SK-N-SH (cell line): ENCODE measurements at regions not wholly inside any gene's neighbourhood (a gene's known extent, or its start where the extent isn't known, plus 50 kb on each side); places are given as distances from the start of the nearest gene placed in this dataset.

ENCODE experiments used
- CTCF ChIA-PET: fragments of 300-600, 350-600 bp; formaldehyde crosslinking; extraction: SDS; loops from one replicate; lab custom pipeline; 2021; lab: Yijun Ruan, JAX
- POLR2A ChIA-PET: fragments of 350-600 bp; sonication (Branson Sonifier 250); formaldehyde crosslinking; extraction: SDS; loops from one replicate; lab custom pipeline; 2020; ENCODE audit warnings: antibody characterized with exemption, inconsistent platforms; lab: Yijun Ruan, JAX
- DNase-seq: peaks from one replicate; pipeline ENCODE4 v3.0.0; 2012
- H2AFZ ChIP-seq: fragments of 200-600 bp; sonication (generic); 2 replicates; pipeline ENCODE4 v1.8.1; 2016; ENCODE audit warnings: antibody characterized with exemption, mild to moderate bottlenecking, low read depth
- H3F3A ChIP-seq: fragments of 200-600 bp; sonication (generic); replicated peaks from 2 replicates; pipeline ENCODE3; 2016; ENCODE audit warnings: antibody characterized with exemption, mild to moderate bottlenecking; ENCODE audit not compliant: insufficient read depth
- H3K27ac ChIP-seq, 2 experiments: fragments of 200-500 bp in 1 of 2; fragments of 200-600 bp in 1 of 2; sonication (Bioruptor generic) in 1 of 2; sonication (generic), shearing (Covaris generic) in 1 of 2; 2 replicates each; pipeline versions ENCODE4 v1.5.1 to v1.6.1; 2014 to 2016; ENCODE audit warnings: low read depth in 2 of 2, inconsistent platforms in 1 of 2, low read length in 1 of 2, mild to moderate bottlenecking in 1 of 2, mixed read lengths in 1 of 2
- H3K27me3 ChIP-seq: fragments of 200-600 bp; sonication (generic), shearing (Covaris generic); 2 replicates; pipeline ENCODE4 v1.6.1; 2016; ENCODE audit warnings: mixed run types; ENCODE audit not compliant: insufficient read depth
- H3K36me3 ChIP-seq, 2 experiments: fragments of 200-500 bp in 1 of 2; fragments of 200-600 bp in 1 of 2; sonication (Bioruptor generic) in 1 of 2; sonication (generic) in 1 of 2; replicated peaks in 1 of 2; 2 replicates each; pipeline versions ENCODE3 to v1.5.1; 2014 to 2016; ENCODE audit warnings: low read length in 1 of 2, mild to moderate bottlenecking in 1 of 2; ENCODE audit not compliant: insufficient read depth in 2 of 2, control insufficient read depth in 1 of 2
- H3K4me1 ChIP-seq, 2 experiments: fragments of 200-500 bp in 1 of 2; fragments of 200-600 bp in 1 of 2; sonication (Bioruptor generic) in 1 of 2; sonication (generic), shearing (Covaris generic) in 1 of 2; 2 replicates each; pipeline versions ENCODE4 v1.5.1 to v1.6.1; 2014 to 2016; ENCODE audit warnings: low read depth in 1 of 2, low read length in 1 of 2, mixed run types in 1 of 2; ENCODE audit not compliant: insufficient read depth in 2 of 2, control insufficient read depth in 1 of 2
- H3K4me2 ChIP-seq: fragments of 200-600 bp; sonication (generic), shearing (Covaris generic); 2 replicates; pipeline ENCODE4 v1.6.1; 2017; ENCODE audit warnings: mixed run types
- H3K4me3 ChIP-seq, 2 experiments: fragments of 200-500 bp in 1 of 2; fragments of 200-600 bp in 1 of 2; sonication (Bioruptor generic) in 1 of 2; sonication (generic), shearing (Covaris generic) in 1 of 2; 2 replicates each; pipeline versions ENCODE4 v1.5.1 to v1.8.1; 2014 to 2016; ENCODE audit warnings: low read depth in 2 of 2, inconsistent platforms in 1 of 2, low read length in 1 of 2, mild to moderate bottlenecking in 1 of 2, mixed read lengths in 1 of 2, moderate library complexity in 1 of 2
- H3K79me2 ChIP-seq: fragments of 200-600 bp; sonication (generic); 2 replicates; pipeline ENCODE4 v1.8.1; 2017; ENCODE audit warnings: mild to moderate bottlenecking; ENCODE audit not compliant: insufficient read depth
- H3K9ac ChIP-seq: fragments of 200-600 bp; sonication (generic); 2 replicates; pipeline ENCODE4 v1.6.1; 2017; ENCODE audit warnings: mixed run types
- H3K9me2 ChIP-seq: fragments of 200-600 bp; sonication (generic); 2 replicates; pipeline ENCODE4 v1.6.1; 2017; ENCODE audit warnings: mixed run types
- H3K9me3 ChIP-seq: fragments of 200-600 bp; sonication (generic); 2 replicates; pipeline ENCODE4 v1.6.1; 2017; ENCODE audit warnings: mixed run types, mild to moderate bottlenecking, moderate library complexity
- H4K20me1 ChIP-seq: fragments of 200-600 bp; sonication (generic); 2 replicates; pipeline ENCODE4 v1.6.1; 2017; ENCODE audit warnings: mild to moderate bottlenecking, mixed run types; ENCODE audit not compliant: insufficient read depth
- CHD2 ChIP-seq: fragments of 150-350 bp; IDR thresholded peaks from 2 replicates; pipeline ENCODE4 v1.6.1; 2018; ENCODE audit warnings: low read length; ENCODE audit not compliant: partially characterized antibody
- FOSL2 ChIP-seq: IDR thresholded peaks from 2 replicates; pipeline ENCODE4 v1.4.0; 2012; ENCODE audit warnings: low read depth, mild to moderate bottlenecking, moderate library complexity, borderline replicate concordance
- GATA2 ChIP-seq: sonication (generic); formaldehyde crosslinking; IDR thresholded peaks from 2 replicates; pipeline ENCODE4 v1.5.0; 2020; ENCODE audit warnings: mild to moderate bottlenecking, missing genetic modification reagents
- IRF3 ChIP-seq: fragments of 150-350 bp; IDR thresholded peaks from 2 replicates; pipeline ENCODE4 v1.6.1; 2016; ENCODE audit warnings: mild to moderate bottlenecking, low read depth, low read length
- MEF2A ChIP-seq: IDR thresholded peaks from 2 replicates; pipeline ENCODE4 v1.4.0; 2012; ENCODE audit warnings: low read depth, borderline replicate concordance
- RAD21 ChIP-seq: IDR thresholded peaks from 2 replicates; pipeline ENCODE4 v1.6.1; 2012; ENCODE audit warnings: mild to moderate bottlenecking, low read length
- REST ChIP-seq: IDR thresholded peaks from 2 replicates; pipeline ENCODE4 v1.6.1; 2012; ENCODE audit warnings: mild to moderate bottlenecking, low read depth, low read length, moderate library complexity
- RFX5 ChIP-seq: IDR thresholded peaks from 2 replicates; pipeline ENCODE4 v1.6.1; 2012; ENCODE audit warnings: mild to moderate bottlenecking, improper control_type of control experiment, low read length
- RXRA ChIP-seq: IDR thresholded peaks from 2 replicates; pipeline ENCODE4 v1.4.0; 2012; ENCODE audit warnings: low read depth, mild to moderate bottlenecking, borderline replicate concordance
- SIN3A ChIP-seq: IDR thresholded peaks from 2 replicates; pipeline ENCODE4 v1.6.1; 2012; ENCODE audit warnings: low read depth, mild to moderate bottlenecking, low read length, moderate library complexity, borderline replicate concordance
- TAF1 ChIP-seq: IDR thresholded peaks from 2 replicates; pipeline ENCODE4 v1.6.1; 2012; ENCODE audit warnings: low read depth, mild to moderate bottlenecking, low read length, moderate library complexity, borderline replicate concordance
- YY1 ChIP-seq: IDR thresholded peaks from 2 replicates; pipeline ENCODE4 v1.4.0; 2012; ENCODE audit warnings: low read depth, mild to moderate bottlenecking
- ZBTB33 ChIP-seq: IDR thresholded peaks from 2 replicates; pipeline ENCODE4 v1.4.0; 2012; ENCODE audit warnings: low read depth, borderline replicate concordance
- WGBS: methylation state at CpG from one replicate; pipeline ENCODE4 v1.1.6; 2017; ENCODE audit warnings: low lambda C conversion rate; 5-methylcytosine and 5-hydroxymethylcytosine counted together
- TF ChIP-seq, protein P1 (sequence below): IDR thresholded peaks from 2 replicates; pipeline ENCODE4 v1.4.0; 2012; ENCODE audit warnings: low read depth, borderline replicate concordance
- TF ChIP-seq, protein P2 (sequence below): IDR thresholded peaks from 2 replicates; pipeline ENCODE4; 2012

DNA sequence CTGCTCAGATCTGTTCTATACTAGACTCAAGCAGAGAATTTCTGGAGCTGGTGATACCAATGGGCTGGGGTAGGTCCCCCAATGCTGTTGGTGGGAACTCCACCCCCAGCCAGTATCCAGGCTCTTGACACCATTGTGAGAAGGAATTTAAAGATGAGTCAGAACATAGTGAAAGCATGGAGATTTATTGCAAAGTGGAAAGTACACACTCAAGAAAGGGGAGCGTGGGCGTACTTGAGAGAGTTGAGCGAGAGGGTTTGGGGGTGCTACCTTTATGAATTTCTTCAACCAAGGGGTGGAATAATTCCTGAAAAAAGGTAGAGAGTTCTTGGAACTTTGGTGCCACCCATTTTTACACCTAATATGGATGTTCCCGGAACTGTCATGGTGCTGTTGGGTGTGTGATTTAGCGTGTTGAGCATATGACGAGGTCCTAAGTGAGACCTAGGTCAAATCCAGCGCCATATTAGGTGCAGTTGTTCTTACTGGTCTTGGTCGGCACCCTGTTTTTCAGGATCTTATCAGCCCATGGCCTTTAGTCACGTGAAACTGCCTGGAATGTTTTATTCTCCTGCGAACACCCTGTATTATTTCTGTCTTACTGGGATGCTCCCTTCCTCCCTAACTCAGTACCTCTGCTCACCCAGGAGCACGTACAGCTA, 122.0 kb upstream of the AHR start:
- Histone ChIP-seq H3K79me2 (no peaks in the 10 kb centered on the region), H3F3A (no peaks in the 10 kb centered on the region), H3K27me3 (peaks cover 35% of the 10 kb centered on the region), H3K27ac (no peak overlapping the region), H4K20me1 (no peaks in the 10 kb centered on the region), H3K9me2 (no peaks in the 10 kb centered on the region), H2AFZ (no peak overlapping the region), H3K4me3 (no peak overlapping the region), H3K9ac (no peak overlapping the region), H3K4me1 (no peaks in the 10 kb centered on the region), H3K4me2 (no peak overlapping the region), H3K36me3 (no peaks in the 10 kb centered on the region), H3K9me3 (no peaks in the 10 kb centered on the region)
- 16% methylated on average over 11 of the region's 11 CpGs for WGBS
- CTCF ChIA-PET = interaction anchor here (1.7 kb wide), 1 partner anchor 125 kb away, joined by 4 read pairs; no protein-coding TSS in a partner anchor
- no peak for DNase-seq
- no peak for TF ChIP-seq MEF2A
- no peak for TF ChIP-seq CHD2
- TF ChIP-seq SIN3A = no peak
- TF ChIP-seq, protein P1, sequence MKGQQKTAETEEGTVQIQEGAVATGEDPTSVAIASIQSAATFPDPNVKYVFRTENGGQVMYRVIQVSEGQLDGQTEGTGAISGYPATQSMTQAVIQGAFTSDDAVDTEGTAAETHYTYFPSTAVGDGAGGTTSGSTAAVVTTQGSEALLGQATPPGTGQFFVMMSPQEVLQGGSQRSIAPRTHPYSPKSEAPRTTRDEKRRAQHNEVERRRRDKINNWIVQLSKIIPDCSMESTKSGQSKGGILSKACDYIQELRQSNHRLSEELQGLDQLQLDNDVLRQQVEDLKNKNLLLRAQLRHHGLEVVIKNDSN = no peak
- TF ChIP-seq YY1 = no peak
- TF ChIP-seq, protein P2, sequence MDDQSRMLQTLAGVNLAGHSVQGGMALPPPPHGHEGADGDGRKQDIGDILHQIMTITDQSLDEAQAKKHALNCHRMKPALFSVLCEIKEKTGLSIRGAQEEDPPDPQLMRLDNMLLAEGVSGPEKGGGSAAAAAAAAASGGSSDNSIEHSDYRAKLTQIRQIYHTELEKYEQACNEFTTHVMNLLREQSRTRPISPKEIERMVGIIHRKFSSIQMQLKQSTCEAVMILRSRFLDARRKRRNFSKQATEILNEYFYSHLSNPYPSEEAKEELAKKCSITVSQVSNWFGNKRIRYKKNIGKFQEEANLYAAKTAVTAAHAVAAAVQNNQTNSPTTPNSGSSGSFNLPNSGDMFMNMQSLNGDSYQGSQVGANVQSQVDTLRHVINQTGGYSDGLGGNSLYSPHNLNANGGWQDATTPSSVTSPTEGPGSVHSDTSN = no peak
- TF ChIP-seq TAF1 = no peak
- TF ChIP-seq RFX5 = no peak
- TF ChIP-seq ZBTB33 = no peak
- TF ChIP-seq RXRA = no peak
- POLR2A ChIA-PET = no interaction called here

DNA sequence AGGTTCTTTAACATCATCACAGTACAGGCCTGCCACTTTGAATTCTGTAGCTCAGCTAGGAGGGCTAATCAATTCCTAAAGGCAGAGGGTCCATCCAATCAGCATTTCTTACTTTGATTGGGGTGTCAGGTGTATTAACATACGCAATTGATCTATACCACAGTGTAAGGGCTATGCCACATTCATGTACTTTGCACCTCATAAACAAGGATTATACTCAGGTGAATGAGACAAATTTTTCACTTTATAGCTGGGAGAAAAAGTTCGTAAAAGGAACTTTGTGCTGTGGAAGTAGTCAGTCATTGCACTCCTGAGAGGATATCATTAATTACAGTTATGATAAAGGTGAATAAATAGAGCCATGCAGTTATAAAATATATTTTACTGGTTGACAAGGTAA, 119.9 kb upstream of the AHR start:
- 11% methylated on average over 2 of the region's 2 CpGs for WGBS
- Histone ChIP-seq H3K9ac (no peak overlapping the region), H4K20me1 (no peaks in the 10 kb centered on the region), H3K27me3 (peaks cover 34% of the 10 kb centered on the region), H3F3A (no peaks in the 10 kb centered on the region), H3K9me2 (no peaks in the 10 kb centered on the region), H3K4me1 (no peaks in the 10 kb centered on the region), H3K79me2 (no peaks in the 10 kb centered on the region), H3K36me3 (no peaks in the 10 kb centered on the region), H3K4me3 (no peak overlapping the region), H3K9me3 (no peaks in the 10 kb centered on the region), H3K4me2 (no peak overlapping the region), H3K27ac (no peak overlapping the region), H2AFZ (no peak overlapping the region)
- ChIA-PET CTCF (interaction anchor here (1.0 kb wide), 1 partner anchor 8 kb away, joined by 4 read pairs; no protein-coding TSS in a partner anchor), POLR2A (no interaction called here)
- DNase-seq = no peak
- TF ChIP-seq FOSL2 (no peak), IRF3 (no peak), TAF1 (no peak), GATA2 (no peak), SIN3A (no peak), MEF2A (no peak), RAD21 (no peak), REST (no peak)
- TF ChIP-seq, protein P2 = no peak
